NCI-H1436 treated with DMSO at 0.1 percent for 48 hours (cell line): ENCODE measurements at regions not wholly inside any gene's neighbourhood (a gene's known extent, or its start where the extent isn't known, plus 50 kb on each side); places are given as distances from the start of the nearest gene placed in this dataset.

Experiments
- DNase-seq: peaks from one replicate; lab custom pipeline; 2025; lab: John Stamatoyannopoulos, UW

- no peak for DNase-seq
Measured at GRCh38 chr18:40944576-40944975, 1010.5 kb upstream of the PIK3C3 start.

DNA sequence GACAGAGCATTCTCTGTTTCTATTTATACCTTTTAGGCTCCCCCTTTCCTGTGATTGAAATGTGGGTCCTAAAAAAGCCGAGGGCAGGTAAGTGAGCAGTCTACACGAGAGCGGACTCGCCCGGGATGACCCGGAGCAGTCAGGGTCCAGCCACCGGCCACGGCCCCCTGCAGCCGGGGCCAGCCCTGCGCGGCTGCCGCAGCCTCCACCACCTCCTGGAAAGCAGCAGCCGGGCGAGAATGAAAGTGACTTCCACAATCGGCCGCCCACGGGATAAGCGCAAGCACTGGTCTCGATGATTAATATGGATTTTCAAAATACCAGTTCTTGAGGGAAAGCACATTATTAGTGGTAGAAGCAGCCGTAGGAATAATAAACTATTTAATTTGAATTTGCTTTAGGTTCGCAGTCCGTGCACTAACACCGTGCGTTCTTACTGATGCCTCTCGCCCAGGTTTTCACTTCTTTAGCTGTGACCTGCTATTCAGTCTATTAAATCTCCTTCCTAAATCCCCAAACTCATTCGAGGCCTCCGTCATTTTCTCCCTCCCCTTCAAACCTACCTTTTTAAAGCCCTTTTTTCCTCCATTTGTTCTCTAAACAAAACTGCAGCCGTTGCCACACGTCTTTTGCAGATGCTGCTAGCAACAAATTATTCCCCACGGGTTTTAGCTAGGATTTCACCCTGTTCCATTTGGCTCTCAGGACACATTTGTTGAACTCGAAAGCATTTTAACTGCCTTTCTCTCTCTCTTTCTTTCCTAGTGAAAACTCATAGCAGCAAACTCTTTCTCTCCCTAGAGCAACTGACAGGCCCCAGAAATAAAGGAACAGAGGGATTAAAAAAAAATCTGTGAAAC lies 1015.1 kb upstream of the PIK3C3 start:
- peak; percentile 19 for DNase-seq

DNA sequence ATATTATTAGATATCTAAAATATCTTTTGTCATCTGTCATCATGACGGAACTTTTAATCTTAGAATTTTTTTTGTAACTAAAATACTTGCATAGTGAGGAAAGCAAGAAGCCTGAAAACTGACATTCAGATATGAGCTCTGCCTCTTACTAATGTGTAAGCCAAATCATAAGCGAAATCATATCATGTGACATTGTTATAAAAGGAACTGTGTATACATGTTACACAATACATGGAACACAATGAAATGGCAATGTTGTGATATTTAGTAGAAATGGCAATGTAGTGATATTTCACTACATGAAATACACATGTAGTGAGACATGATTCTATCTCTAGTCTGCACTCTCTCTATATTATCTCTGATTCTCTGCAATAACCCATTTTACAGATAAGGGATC lies 1016.4 kb upstream of the PIK3C3 start:
- no peak for DNase-seq

DNA sequence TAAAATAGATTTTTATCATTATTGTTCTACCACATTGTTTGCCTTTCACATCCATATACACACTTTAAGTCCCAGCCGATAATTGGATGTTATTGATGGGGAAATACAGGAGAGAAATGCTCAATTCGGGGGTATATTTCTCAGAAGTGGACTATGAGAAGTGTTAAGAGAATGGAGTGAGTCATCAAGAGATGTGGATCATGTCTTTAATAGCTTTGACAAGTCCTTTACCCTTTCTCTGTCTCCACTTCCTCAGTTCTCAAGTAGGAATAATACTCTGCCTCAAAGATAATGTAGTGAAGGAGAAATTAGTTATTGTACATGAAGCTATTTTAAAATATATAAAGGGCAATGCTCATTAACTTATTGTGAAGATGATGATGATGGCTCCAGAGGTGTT lies 1017.6 kb upstream of the PIK3C3 start:
- no peak for DNase-seq

DNA sequence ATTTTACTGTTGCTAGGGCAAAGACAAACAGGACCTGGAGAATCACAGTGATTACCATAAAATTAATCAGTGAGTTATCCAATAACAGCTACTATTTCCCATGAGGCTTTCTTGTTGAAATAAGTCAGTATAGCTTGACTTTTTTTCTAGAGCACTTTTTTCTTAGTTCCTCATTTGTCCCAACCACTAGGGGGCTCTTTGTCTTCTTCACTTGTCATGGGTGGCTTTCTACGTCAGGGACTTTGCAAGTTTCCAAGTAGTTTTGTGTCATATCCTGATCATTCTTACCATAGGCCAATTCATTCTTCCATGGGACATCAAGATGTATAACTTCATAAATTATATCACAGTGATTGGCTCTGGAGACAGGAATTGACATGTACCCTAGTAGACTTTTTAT lies 1019.6 kb upstream of the PIK3C3 start:
- DNase-seq, result no peak

DNA sequence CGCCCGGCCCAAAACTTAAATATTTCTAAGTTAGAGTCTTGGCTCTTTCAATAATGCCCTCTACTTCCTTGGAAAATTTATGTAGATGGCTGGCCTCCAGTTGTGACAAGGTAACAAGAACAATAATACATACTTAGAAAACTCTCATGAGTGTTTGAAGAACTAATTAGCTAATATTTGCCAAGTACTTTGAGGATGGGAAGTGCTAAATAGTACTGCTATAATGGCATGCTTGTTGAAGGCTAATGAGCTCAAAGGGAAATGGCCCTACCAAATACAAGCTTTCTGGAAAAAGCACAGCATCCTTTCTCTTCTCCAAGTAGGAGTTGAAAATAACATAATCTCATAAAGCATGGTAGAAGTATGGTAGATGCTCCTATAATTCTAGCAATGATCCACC lies 1022.2 kb upstream of the PIK3C3 start:
- DNase-seq, result no peak

DNA sequence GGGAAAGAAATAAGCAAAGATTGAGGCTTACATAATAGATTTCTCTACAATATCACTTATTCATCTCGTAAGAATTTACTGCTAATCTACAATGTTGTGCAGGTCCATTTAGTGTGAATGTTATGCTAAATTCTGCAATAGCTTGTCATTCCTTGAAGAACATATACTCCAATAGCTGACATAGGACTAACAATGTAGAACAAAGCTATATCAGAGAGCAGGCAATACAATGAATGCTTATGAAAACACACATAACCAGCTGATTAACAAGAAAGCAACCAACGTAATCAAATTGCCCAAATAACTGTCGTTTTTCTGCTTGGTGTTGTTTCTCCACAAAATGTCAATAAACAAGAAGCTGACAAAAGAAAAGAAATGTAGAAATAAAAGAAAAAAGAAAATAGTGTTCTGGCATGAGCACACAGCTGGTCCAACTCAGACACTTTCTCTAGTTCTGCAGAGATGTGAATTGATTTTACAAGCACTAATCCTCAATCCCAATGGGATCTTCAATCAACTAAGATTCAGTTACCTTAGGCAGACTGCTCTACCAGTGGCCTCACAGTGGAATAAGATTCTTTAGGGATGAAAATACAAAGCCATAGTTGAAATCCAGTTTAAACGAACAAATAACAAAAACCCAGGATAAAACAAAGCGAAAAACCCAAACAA lies 1024.7 kb upstream of the PIK3C3 start:
- DNase-seq, result no peak

GRCh38 chr18:40929399-40929798 lies 1025.6 kb upstream of the PIK3C3 start:
- no peak for DNase-seq

DNA sequence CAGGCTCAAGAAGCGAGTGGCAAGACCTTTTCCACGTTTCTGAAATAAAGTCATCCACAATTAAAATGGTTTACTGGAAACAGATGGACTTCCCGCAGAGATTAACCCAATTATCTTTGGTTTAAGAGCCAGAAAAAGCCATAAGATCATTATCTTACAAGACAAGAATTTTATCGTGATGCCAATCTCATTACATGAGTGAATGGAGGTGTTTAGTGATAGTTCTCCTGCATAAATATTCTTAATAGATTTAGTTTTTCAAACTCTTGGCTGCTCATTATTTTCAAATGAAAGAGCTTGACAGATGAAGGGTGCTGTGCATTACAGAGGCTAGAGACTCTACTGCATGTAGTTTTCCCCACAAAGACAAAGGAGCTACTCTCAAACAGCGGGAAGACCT lies 1028.4 kb upstream of the PIK3C3 start:
- no peak for DNase-seq

GRCh38 chr18:40925071-40925541 lies 1029.9 kb upstream of the PIK3C3 start:
- no peak for DNase-seq

GRCh38 chr18:40921845-40922629 lies 1033.0 kb upstream of the PIK3C3 start:
- no peak for DNase-seq

GRCh38 chr18:40917056-40917455 lies 1038.0 kb upstream of the PIK3C3 start:
- no peak for DNase-seq

- DNase-seq, result no peak
Measured at GRCh38 chr18:40915724-40916123, 1039.3 kb upstream of the PIK3C3 start.

- no peak for DNase-seq
Measured at GRCh38 chr18:40911582-40912254, 1043.3 kb upstream of the PIK3C3 start.

DNA sequence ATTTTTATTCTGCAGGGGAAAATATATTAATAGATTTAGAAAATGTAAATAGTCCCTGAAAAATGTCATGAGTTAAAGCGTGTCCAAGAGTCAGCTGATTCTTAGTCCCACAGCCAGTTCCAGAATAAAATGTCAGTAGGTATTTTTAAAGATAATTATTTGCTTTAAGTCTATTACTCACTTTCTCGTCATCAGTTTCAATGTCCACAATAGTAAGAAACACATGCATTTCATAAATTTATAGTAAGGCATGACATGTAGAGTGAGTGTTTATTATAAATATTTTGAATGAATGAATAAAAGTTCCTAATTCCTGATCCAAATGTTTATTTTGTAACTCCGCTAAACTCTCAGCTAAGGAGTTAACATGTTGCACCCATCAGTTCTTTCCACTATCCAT lies 1044.0 kb upstream of the PIK3C3 start:
- DNase-seq, result no peak

DNA sequence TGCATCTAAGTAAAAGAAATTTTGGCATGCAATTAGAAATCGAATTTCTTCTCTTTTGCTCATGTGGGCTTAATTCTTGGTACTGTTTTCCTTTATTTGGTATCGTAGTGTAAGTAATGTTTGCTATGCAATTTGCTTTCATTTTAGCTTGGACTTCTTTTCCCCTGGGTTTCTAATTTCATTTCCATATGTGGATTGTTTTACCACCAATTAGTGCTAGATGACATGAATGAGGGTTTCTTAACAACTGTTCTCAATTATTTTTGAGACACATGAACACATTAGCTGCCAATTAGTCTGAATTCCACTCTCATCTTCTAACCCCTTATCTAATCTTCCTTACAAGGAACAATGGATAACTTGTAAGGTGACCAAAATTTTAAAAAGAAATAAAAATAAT lies 1047.2 kb upstream of the PIK3C3 start:
- DNase-seq, result peak; percentile 89

DNA sequence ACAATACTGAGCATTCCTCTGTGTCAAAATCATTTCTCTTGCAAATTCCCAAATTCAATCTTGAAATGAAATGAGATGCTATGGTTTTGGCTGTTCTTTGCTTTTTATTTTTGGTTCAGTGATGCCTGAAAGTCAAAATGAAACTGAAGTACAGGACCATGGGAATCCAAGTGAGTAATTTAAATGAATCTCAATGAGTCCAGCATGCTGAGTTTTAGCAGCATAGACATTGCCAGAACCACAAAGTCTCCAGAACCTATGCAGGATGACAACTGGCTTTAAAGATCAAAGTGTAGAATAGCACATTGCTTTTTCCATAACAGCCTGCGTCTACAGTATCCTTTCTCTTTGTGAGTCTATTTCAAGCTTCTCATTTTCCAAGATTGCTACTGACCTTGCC lies 1050.7 kb upstream of the PIK3C3 start:
- DNase-seq, result no peak

DNA sequence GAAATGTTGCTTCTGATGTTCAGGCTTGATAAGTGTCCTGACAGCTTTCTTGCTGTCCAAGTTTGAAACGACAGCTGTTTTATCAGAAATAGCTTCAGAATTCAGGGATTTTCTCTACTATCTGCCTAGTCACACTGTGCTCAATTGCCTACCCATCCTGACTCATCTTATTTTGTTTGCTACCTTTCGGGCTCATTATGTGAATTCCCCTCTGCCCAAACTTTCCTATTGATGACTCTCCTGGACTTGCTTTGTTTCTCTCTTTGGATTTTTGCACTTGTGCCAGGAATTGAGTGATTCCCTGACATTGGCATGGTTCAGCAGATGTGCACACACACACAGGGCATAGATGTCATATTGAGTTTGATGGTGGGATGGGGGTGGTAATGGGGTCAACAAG lies 1052.6 kb upstream of the PIK3C3 start:
- no peak for DNase-seq

DNA sequence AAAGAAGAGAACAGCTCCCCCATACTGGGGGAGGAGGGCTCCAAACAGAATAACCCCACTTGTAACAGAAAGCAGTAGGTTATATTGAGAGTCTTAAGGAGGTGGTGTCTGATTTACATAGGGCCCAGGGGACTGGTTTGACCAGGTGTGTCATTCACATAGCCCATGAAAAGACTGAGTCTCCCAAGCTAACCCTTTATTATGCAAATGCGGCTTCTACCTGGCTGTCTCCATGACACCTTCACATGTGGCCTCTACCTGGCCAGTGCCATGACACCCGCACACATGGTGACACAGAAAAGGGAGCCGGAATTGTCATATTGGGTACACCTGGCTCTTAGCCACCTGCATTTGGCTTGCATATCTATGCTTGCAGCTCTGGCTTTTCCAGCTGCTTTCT lies 1057.2 kb upstream of the PIK3C3 start:
- DNase-seq, result no peak

GRCh38 chr18:40883271-40883670 lies 1071.8 kb upstream of the PIK3C3 start:
- no peak for DNase-seq

- no peak for DNase-seq
Measured at GRCh38 chr18:40882468-40882867, 1072.6 kb upstream of the PIK3C3 start.

GRCh38 chr18:40878371-40878770 lies 1076.7 kb upstream of the PIK3C3 start:
- no peak for DNase-seq
